Posterior vena cava (tissue), 2 donors: ENCODE measurements at regions not wholly inside any gene's neighbourhood (a gene's known extent, or its start where the extent isn't known, plus 50 kb on each side); places are given as distances from the start of the nearest gene placed in this dataset.

Experiments
- DNase-seq: peaks from one replicate; pipeline ENCODE4 v3.0.0-alpha.2; 2020; ENCODE audit warnings: low spot score
- intact Hi-C, 2 donors: fragments of 100-400 bp; cut with DNase I; formaldehyde crosslinking; loops; one replicate each; pipeline versions ENCODE4 v1.14.1 to v1.14.2; 2022 to 2023
- donor health status: DM: yes; HTN: yes; CAD: no.
- donor health status: DM: yes; HTN: yes; CAD: no.

GRCh38 chr3:154540950-154541604, 111.1 kb upstream of the GPR149 start:
- no peak for DNase-seq
- intact Hi-C loops: no loop called here

GRCh38 chr3:154538566-154539360, 108.8 kb upstream of the GPR149 start:
- DNase-seq: no peak
- intact Hi-C loops: no loop called here

- intact Hi-C loops: no loop called here
- DNase-seq: no peak
Observed at GRCh38 chr3:154536751-154537150, 106.8 kb upstream of the GPR149 start.

GRCh38 chr3:154522036-154522602, 92.1 kb upstream of the GPR149 start:
- intact Hi-C loops: no loop called here
- DNase-seq: no peak

GRCh38 chr3:154517404-154517803, 87.4 kb upstream of the GPR149 start:
- intact Hi-C loops: no loop called here
- DNase-seq: no peak

GRCh38 chr3:154515921-154516320, 85.9 kb upstream of the GPR149 start:
- intact Hi-C loops: no loop called here

GRCh38 chr3:154510780-154511179, 80.8 kb upstream of the GPR149 start:
- no peak for DNase-seq
- intact Hi-C loops: no loop called here

More at GRCh38 chr3:154515921-154516320, 85.9 kb upstream of the GPR149 start:
- DNase-seq: no peak

- intact Hi-C loops: no loop called here
- no peak for DNase-seq
Observed at GRCh38 chr3:154507727-154508126, 77.7 kb upstream of the GPR149 start.

- no peak for DNase-seq
- intact Hi-C loops: no loop called here
Observed at GRCh38 chr3:154496978-154497377, 67.0 kb upstream of the GPR149 start.

- intact Hi-C loops: no loop called here
Observed at GRCh38 chr3:154496540-154496939, 66.5 kb upstream of the GPR149 start.

GRCh38 chr3:154486949-154487348, 57.0 kb upstream of the GPR149 start:
- intact Hi-C loops: no loop called here
- DNase-seq: no peak

More at GRCh38 chr3:154496540-154496939, 66.5 kb upstream of the GPR149 start:
- no peak for DNase-seq

GRCh38 chr3:154482507-154482906, 52.5 kb upstream of the GPR149 start:
- no peak for DNase-seq
- intact Hi-C loops: no loop called here

GRCh38 chr3:154480033-154480432, 50.0 kb upstream of the GPR149 start:
- DNase-seq: no peak
- intact Hi-C loops: no loop called here
